CD14-positive monocyte (primary cell): ENCODE measurements at regions not wholly inside any gene's neighbourhood (a gene's known extent, or its start where the extent isn't known, plus 50 kb on each side); places are given as distances from the start of the nearest gene placed in this dataset.

Experiments used
- DNase-seq, 3 donors: peaks; one replicate each; pipeline ENCODE4 v3.0.0-alpha.2; 2011 to 2022
- H2AFZ ChIP-seq: 2 replicates; pipeline ENCODE4 v1.6.0; 2012; ENCODE audit warnings: mild to moderate bottlenecking, low read depth, low read length, inconsistent platforms; ENCODE audit not compliant: insufficient read depth, poor library complexity, severe bottlenecking
- H3K27ac ChIP-seq, 2 donors: 1 replicate in 1 of 2; 2 replicates in 1 of 2; pipeline ENCODE4 v1.5.1; 2012 to 2013; ENCODE audit warnings: low read length in 2 of 2, control low read depth in 1 of 2, inconsistent platforms in 1 of 2, low read depth in 1 of 2, mild to moderate bottlenecking in 1 of 2
- H3K27me3 ChIP-seq, 2 donors: one replicate each; pipeline versions ENCODE4 v1.6.0 to v1.6.1; 2011 to 2013; ENCODE audit warnings: low read length in 2 of 2; ENCODE audit not compliant: control insufficient read depth in 2 of 2, insufficient read depth in 2 of 2
- H3K36me3 ChIP-seq, 2 donors: replicated peaks in 1 of 2; 1 replicate in 1 of 2; 2 replicates in 1 of 2; pipeline versions ENCODE4 v1.5.1 to v1.6.1; 2012 to 2013; ENCODE audit warnings: low read length in 2 of 2, control low read depth in 1 of 2, inconsistent platforms in 1 of 2, mild to moderate bottlenecking in 1 of 2; ENCODE audit not compliant: insufficient read depth in 2 of 2, control insufficient read depth in 1 of 2
- H3K4me1 ChIP-seq, 2 donors: 1 replicate in 1 of 2; 2 replicates in 1 of 2; pipeline versions ENCODE4 v1.5.1 to v1.6.1; 2012 to 2013; ENCODE audit warnings: low read length in 2 of 2, control low read depth in 1 of 2, inconsistent platforms in 1 of 2, mild to moderate bottlenecking in 1 of 2, moderate library complexity in 1 of 2; ENCODE audit not compliant: insufficient read depth in 2 of 2, control insufficient read depth in 1 of 2
- H3K4me2 ChIP-seq: replicated peaks from 2 replicates; pipeline ENCODE3; 2012; ENCODE audit warnings: low read length, moderate library complexity, mild to moderate bottlenecking; ENCODE audit not compliant: poor library complexity, severe bottlenecking; ENCODE audit errors: extremely low read depth
- H3K4me3 ChIP-seq, 3 experiments: fragments of 200-600 bp in 1 of 3; sonication (generic) in 1 of 3; replicated peaks in 1 of 3; 1 replicate in 2 of 3; 2 replicates in 1 of 3; pipeline ENCODE4 v1.5.1; 2011 to 2013; ENCODE audit warnings: low read length in 3 of 3, mild to moderate bottlenecking in 3 of 3, control low read depth in 2 of 3, low read depth in 2 of 3, inconsistent platforms in 1 of 3, moderate library complexity in 1 of 3
- H3K79me2 ChIP-seq: 2 replicates; pipeline ENCODE4 v1.6.0; 2012; ENCODE audit warnings: mild to moderate bottlenecking, control low read depth, inconsistent platforms, low read length, moderate library complexity; ENCODE audit not compliant: insufficient read depth
- H3K9ac ChIP-seq: 2 replicates; pipeline ENCODE4 v1.6.0; 2017; ENCODE audit warnings: low read length, mild to moderate bottlenecking; ENCODE audit not compliant: insufficient read depth, poor library complexity, severe bottlenecking
- H3K9me3 ChIP-seq, 2 donors: replicated peaks in 1 of 2; 1 replicate in 1 of 2; 2 replicates in 1 of 2; pipeline versions ENCODE4 v1.5.1 to v1.6.1; 2012 to 2013; ENCODE audit warnings: low read length in 2 of 2, control low read depth in 1 of 2; ENCODE audit not compliant: control insufficient read depth in 1 of 2, insufficient read depth in 1 of 2
- H4K20me1 ChIP-seq: 2 replicates; pipeline ENCODE4 v1.6.0; 2012; ENCODE audit warnings: mild to moderate bottlenecking, low read length, control low read depth, moderate library complexity; ENCODE audit not compliant: insufficient read depth
- H3K27ac Mint-ChIP-seq, 7 donors: one replicate each; pipeline ENCODE4 v1.8.0; 2020; ENCODE audit warnings: mild to moderate bottlenecking in 7 of 7, mixed read lengths in 7 of 7, moderate library complexity in 6 of 7, inconsistent platforms in 2 of 7
- H3K27me3 Mint-ChIP-seq, 3 donors: one replicate each; pipeline ENCODE4 v1.8.0; 2021 to 2022; ENCODE audit warnings: low read depth in 3 of 3, mild to moderate bottlenecking in 3 of 3, mixed read lengths in 3 of 3, moderate library complexity in 3 of 3, inconsistent platforms in 1 of 3
- H3K36me3 Mint-ChIP-seq, 2 donors: one replicate each; pipeline ENCODE4 v1.8.0; 2020; ENCODE audit warnings: mixed read lengths in 2 of 2, inconsistent platforms in 1 of 2, mild to moderate bottlenecking in 1 of 2
- H3K4me1 Mint-ChIP-seq: one replicate; pipeline ENCODE4 v1.8.0; 2020; ENCODE audit warnings: mild to moderate bottlenecking, mixed read lengths
- H3K4me3 Mint-ChIP-seq, 2 donors: one replicate each; pipeline ENCODE4 v1.8.0; 2020; ENCODE audit warnings: mild to moderate bottlenecking in 2 of 2, mixed read lengths in 2 of 2, moderate library complexity in 1 of 2
- H3K9me3 Mint-ChIP-seq, 7 donors: one replicate each; pipeline ENCODE4 v1.8.0; 2020 to 2022; ENCODE audit warnings: mixed read lengths in 7 of 7, mild to moderate bottlenecking in 6 of 7, moderate library complexity in 6 of 7, inconsistent platforms in 2 of 7
- CTCF ChIP-seq: fragments of 200-600 bp; IDR thresholded peaks from one replicate; pipeline ENCODE4 v1.8.0; 2022; ENCODE audit warnings: antibody characterized with exemption, mild to moderate bottlenecking
- WGBS: methylation state at CpG from one replicate; pipeline ENCODE4 v1.1.5; 2013; ENCODE audit warnings: missing lambda C conversion rate; ENCODE audit not compliant: insufficient coverage; 5-methylcytosine and 5-hydroxymethylcytosine counted together
- intact Hi-C, 2 donors: fragments of 100-400 bp; cut with micrococcal nuclease; formaldehyde crosslinking; loops; one replicate each; pipeline versions ENCODE4 v1.15.0 to v1.15.1; 2023

- Histone ChIP-seq H3K36me3 (no peaks in the 10 kb centered on the region), H3K9me3 (peaks cover 0 to 4% of the 10 kb centered on the region in 2 donors), H3K27ac (no peak overlapping the region), H3K79me2 (no peaks in the 10 kb centered on the region), H3K4me3 (no peak overlapping the region), H3K27me3 (peaks cover 0 to 4% of the 10 kb centered on the region in 2 donors), H3K9ac (no peak overlapping the region), H3K4me2 (no peak overlapping the region), H4K20me1 (no peaks in the 10 kb centered on the region), H3K4me1 (no peaks in the 10 kb centered on the region), H2AFZ (no peak overlapping the region)
- H3K4me1 Mint-ChIP-seq, result no peaks in the 10 kb centered on the region
- no peak for DNase-seq
- no peak overlapping the region for H3K4me3 Mint-ChIP-seq
- peaks cover 4 to 16% (median 10%) of the 10 kb centered on the region in 7 donors for H3K9me3 Mint-ChIP-seq
- no peaks in the 10 kb centered on the region for H3K36me3 Mint-ChIP-seq
- no peaks in the 10 kb centered on the region for H3K27me3 Mint-ChIP-seq
- intact Hi-C loops, result no loop called here
- WGBS, result 81% methylated on average over 2 of the region's 2 CpGs
- no peak overlapping the region for H3K27ac Mint-ChIP-seq
- TF ChIP-seq CTCF, result no peak
These were observed 362.4 kb downstream of the KCTD12 start for GRCh38 chr13:76523740-76524340.

GRCh38 chr13:76522083-76522755 is 364.0 kb downstream of the KCTD12 start:
- Mint-ChIP-seq H3K4me1 (no peaks in the 10 kb centered on the region), H3K27ac (no peak overlapping the region), H3K4me3 (no peak overlapping the region), H3K9me3 (peaks cover 4 to 16% (median 10%) of the 10 kb centered on the region in 7 donors), H3K27me3 (no peaks in the 10 kb centered on the region), H3K36me3 (no peaks in the 10 kb centered on the region)
- no peak overlapping the region for H2AFZ ChIP-seq
- peaks cover 0 to 4% of the 10 kb centered on the region in 2 donors for H3K9me3 ChIP-seq
- H3K4me3 ChIP-seq, result no peak overlapping the region
- H3K4me2 ChIP-seq, result no peak overlapping the region
- TF ChIP-seq CTCF, result no peak
- no peaks in the 10 kb centered on the region for H4K20me1 ChIP-seq
- no peaks in the 10 kb centered on the region for H3K27me3 ChIP-seq
- intact Hi-C loops, result no loop called here
- no CpG with 5 or more reads among the region's 4 CpGs for whole genome bisulfite sequencing
- no peak for DNase-seq
- no peak overlapping the region for H3K9ac ChIP-seq
- H3K36me3 ChIP-seq, result no peaks in the 10 kb centered on the region
- H3K4me1 ChIP-seq, result no peaks in the 10 kb centered on the region
- H3K27ac ChIP-seq, result no peak overlapping the region
- no peaks in the 10 kb centered on the region for H3K79me2 ChIP-seq
